ENCODE measurements at regions not wholly inside any gene's neighbourhood (a gene's known extent, or its start where the extent isn't known, plus 50 kb on each side); places are given as distances from the start of the nearest gene placed in this dataset.

DNA sequence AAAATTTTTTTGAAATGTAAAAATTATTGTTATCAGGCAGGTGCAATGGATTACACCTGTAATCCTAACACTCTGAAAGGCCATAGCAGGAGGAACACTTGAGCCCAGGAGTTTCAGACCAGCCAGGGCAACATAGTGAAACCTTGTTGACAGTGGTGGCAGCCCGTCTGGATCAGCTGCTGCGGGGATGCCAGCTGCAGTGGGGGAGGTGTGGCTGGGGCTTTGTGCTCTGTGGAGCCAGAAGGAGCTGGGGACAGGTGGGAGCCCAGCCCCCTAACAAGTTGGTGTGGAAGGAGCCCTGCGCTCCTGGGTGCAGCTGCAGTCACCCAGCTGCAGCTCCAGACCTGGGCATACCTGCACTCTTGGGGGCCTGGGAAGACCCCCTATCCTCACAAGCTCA, 182.4 kb upstream of the MC4R start:
- TF ChIP-seq, protein P1, sequence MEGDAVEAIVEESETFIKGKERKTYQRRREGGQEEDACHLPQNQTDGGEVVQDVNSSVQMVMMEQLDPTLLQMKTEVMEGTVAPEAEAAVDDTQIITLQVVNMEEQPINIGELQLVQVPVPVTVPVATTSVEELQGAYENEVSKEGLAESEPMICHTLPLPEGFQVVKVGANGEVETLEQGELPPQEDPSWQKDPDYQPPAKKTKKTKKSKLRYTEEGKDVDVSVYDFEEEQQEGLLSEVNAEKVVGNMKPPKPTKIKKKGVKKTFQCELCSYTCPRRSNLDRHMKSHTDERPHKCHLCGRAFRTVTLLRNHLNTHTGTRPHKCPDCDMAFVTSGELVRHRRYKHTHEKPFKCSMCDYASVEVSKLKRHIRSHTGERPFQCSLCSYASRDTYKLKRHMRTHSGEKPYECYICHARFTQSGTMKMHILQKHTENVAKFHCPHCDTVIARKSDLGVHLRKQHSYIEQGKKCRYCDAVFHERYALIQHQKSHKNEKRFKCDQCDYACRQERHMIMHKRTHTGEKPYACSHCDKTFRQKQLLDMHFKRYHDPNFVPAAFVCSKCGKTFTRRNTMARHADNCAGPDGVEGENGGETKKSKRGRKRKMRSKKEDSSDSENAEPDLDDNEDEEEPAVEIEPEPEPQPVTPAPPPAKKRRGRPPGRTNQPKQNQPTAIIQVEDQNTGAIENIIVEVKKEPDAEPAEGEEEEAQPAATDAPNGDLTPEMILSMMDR (IDR thresholded peaks at IDR 0.05 in 8 of 11, conservative IDR thresholded peaks at IDR 0.05 in 3 of 11): no peak
- TF ChIP-seq POLR2AphosphoS5 (IDR thresholded peaks at IDR 0.05) (no peak), POLR2A (IDR thresholded peaks at IDR 0.05) (no peak)
